KMS-11 (cell line): ENCODE measurements at regions not wholly inside any gene's neighbourhood (a gene's known extent, or its start where the extent isn't known, plus 50 kb on each side); places are given as distances from the start of the nearest gene placed in this dataset.

Experiments used
- H2AFZ ChIP-seq: fragments of 200-600 bp; sonication (generic); 2 replicates; pipeline ENCODE4 v1.6.1; 2016; ENCODE audit warnings: antibody characterized with exemption, mixed run types, low read depth
- H3K27ac ChIP-seq: fragments of 200-600 bp; sonication (generic); 2 replicates; pipeline ENCODE4 v1.6.1; 2016; ENCODE audit warnings: mild to moderate bottlenecking, mixed run types
- H3K27me3 ChIP-seq: fragments of 200-600 bp; sonication (generic); 2 replicates; pipeline ENCODE4 v1.6.1; 2017; ENCODE audit warnings: mild to moderate bottlenecking, low read depth, mixed run types, moderate library complexity; ENCODE audit not compliant: insufficient read depth
- H3K36me3 ChIP-seq: fragments of 200-600 bp; sonication (generic); 2 replicates; pipeline ENCODE4 v1.6.1; 2017; ENCODE audit warnings: mild to moderate bottlenecking, mixed run types; ENCODE audit not compliant: insufficient read depth
- H3K4me1 ChIP-seq: fragments of 200-600 bp; sonication (generic); 2 replicates; pipeline ENCODE4 v1.6.1; 2016; ENCODE audit warnings: mild to moderate bottlenecking, low read depth, mixed run types; ENCODE audit not compliant: poor library complexity, severe bottlenecking
- H3K4me2 ChIP-seq: fragments of 200-600 bp; sonication (generic); 2 replicates; pipeline ENCODE4 v1.7.0; 2016; ENCODE audit warnings: mild to moderate bottlenecking, mixed run types
- H3K4me3 ChIP-seq: fragments of 200-600 bp; sonication (generic); IDR thresholded peaks from 2 replicates; pipeline ENCODE4 v1.6.1; 2017; ENCODE audit warnings: low read depth, low read length, mixed read lengths; ENCODE audit not compliant: insufficient read depth
- H3K79me2 ChIP-seq: fragments of 200-600 bp; sonication (generic); 2 replicates; pipeline ENCODE4 v1.6.1; 2016; ENCODE audit warnings: low read depth, mixed run types; ENCODE audit not compliant: insufficient read depth
- H3K9ac ChIP-seq: fragments of 200-600 bp; sonication (generic); 2 replicates; pipeline ENCODE4 v1.6.1; 2016; ENCODE audit warnings: mild to moderate bottlenecking, mixed run types
- H4K20me1 ChIP-seq: fragments of 200-600 bp; sonication (generic); 2 replicates; pipeline ENCODE4 v1.6.1; 2016; ENCODE audit warnings: mild to moderate bottlenecking, mixed run types; ENCODE audit not compliant: insufficient read depth
- TF ChIP-seq, protein P1 (sequence below): fragments of 200-600 bp; sonication (generic); conservative IDR thresholded peaks from 2 replicates; pipeline ENCODE4 v1.6.1; 2017; ENCODE audit warnings: low read depth, mild to moderate bottlenecking, antibody characterized with exemption, low read length, moderate library complexity, mixed read lengths

DNA sequence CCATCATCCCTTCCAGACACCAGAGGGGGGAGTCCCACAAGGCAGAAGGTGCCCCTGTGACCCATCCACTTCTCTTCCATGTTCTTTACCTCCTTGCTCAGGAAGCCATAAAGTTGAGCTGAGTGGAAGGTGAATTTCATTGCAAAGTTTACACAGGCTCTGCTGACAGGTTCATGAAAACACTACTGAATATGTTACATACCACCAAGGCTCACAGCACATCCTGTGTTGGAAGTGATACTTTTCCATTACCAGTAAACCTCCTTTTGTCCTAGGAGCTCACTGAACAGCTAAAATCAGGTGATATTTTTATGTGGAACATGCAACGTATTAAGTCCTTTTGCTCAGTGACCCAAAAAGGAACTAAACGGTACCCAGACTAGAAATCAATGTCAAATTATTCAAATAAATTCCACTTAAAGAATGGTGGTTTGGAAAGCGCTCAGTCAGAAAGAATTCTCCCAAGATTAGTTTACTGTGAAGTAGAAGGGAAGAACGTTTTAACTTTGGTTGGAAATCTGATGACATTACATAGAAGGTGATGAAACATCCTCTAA, 196.2 kb upstream of the NUDT4 start:
- Histone ChIP-seq H3K27me3 (no peaks in the 10 kb centered on the region), H3K36me3 (no peaks in the 10 kb centered on the region), H2AFZ (no peak overlapping the region), H3K79me2 (no peaks in the 10 kb centered on the region), H4K20me1 (no peaks in the 10 kb centered on the region), H3K4me2 (no peak overlapping the region), H3K4me1 (no peaks in the 10 kb centered on the region), H3K4me3 (no peak overlapping the region), H3K27ac (no peak overlapping the region), H3K9ac (no peak overlapping the region)
- TF ChIP-seq, protein P1, sequence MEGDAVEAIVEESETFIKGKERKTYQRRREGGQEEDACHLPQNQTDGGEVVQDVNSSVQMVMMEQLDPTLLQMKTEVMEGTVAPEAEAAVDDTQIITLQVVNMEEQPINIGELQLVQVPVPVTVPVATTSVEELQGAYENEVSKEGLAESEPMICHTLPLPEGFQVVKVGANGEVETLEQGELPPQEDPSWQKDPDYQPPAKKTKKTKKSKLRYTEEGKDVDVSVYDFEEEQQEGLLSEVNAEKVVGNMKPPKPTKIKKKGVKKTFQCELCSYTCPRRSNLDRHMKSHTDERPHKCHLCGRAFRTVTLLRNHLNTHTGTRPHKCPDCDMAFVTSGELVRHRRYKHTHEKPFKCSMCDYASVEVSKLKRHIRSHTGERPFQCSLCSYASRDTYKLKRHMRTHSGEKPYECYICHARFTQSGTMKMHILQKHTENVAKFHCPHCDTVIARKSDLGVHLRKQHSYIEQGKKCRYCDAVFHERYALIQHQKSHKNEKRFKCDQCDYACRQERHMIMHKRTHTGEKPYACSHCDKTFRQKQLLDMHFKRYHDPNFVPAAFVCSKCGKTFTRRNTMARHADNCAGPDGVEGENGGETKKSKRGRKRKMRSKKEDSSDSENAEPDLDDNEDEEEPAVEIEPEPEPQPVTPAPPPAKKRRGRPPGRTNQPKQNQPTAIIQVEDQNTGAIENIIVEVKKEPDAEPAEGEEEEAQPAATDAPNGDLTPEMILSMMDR: no peak

DNA sequence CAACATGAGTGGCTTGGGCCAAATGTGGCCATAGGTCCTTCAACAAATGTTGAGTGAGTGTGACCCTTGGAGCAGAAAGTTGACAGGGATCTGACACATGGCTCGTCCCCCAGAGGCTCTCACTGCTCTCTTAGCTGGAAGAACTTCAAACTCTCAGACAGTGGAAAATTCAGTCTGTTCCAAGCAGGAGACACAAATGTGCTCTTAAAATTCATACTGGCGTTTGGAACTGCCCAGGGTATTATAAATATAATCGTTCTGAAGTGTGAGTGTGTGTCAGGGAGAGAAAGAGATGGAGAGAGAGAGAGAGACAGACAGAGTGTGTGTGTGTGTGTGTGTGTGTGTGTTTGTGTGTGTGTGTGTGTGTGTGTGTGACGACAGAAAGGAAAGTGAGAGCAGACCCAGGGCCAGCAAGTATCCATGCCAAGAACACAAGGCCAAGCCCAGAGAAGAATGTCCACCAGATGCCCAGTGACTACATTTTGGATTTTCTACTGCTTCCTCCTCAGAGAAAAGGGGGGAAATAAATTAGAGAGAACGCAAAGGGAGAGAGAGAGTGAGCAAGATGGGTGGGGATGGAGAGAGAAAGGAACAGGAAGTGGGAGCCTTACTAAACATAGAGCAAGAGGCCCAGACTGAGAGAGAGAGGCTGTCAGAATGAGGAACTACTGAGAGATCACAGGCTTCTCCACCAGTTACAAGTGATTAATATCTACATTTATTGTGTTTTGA, 193.6 kb upstream of the NUDT4 start:
- Histone ChIP-seq H3K27me3 (no peaks in the 10 kb centered on the region), H3K4me2 (no peak overlapping the region), H3K36me3 (no peaks in the 10 kb centered on the region), H3K27ac (no peak overlapping the region), H3K79me2 (no peaks in the 10 kb centered on the region), H2AFZ (no peak overlapping the region), H3K4me3 (no peak overlapping the region), H3K9ac (no peak overlapping the region), H4K20me1 (no peaks in the 10 kb centered on the region), H3K4me1 (no peaks in the 10 kb centered on the region)
- TF ChIP-seq, protein P1: no peak

DNA sequence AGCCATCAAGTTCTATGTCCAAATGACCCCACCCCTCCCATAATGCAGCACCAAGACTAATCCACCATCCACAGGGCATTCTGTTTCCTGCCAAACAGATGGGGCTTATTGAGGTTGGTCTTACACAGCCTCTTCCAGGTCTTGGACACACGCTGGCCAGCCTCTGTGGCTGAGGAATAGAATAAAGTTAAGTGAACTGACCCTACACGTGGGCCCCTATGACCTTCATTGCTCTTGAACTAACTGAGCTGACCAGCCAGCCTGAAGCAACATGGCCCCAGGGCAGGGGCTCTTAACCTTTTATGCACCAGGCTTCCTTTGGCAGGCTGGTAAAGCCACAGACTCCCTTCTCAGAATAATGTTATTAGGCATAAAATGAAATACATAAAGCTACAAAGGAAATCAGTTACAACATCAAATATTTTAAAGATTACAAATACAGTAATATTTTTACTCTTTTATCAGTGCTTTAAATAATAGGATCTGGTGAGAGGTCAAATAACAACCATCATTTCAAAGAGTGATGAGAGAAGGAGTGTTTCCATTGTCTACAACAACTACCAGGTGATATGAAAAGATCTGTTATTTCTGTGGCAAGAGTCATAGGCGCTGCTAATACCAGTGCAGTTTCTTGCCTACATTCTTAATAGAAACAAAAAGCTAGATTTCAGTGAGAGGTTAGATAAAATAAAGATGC, 192.9 kb upstream of the NUDT4 start:
- H3K27ac ChIP-seq: no peak overlapping the region
- no peaks in the 10 kb centered on the region for H4K20me1 ChIP-seq
- no peaks in the 10 kb centered on the region for H3K27me3 ChIP-seq
- no peaks in the 10 kb centered on the region for H3K4me1 ChIP-seq
- H3K9ac ChIP-seq: no peak overlapping the region
- H3K79me2 ChIP-seq: no peaks in the 10 kb centered on the region
- TF ChIP-seq, protein P1: no peak
- no peaks in the 10 kb centered on the region for H3K36me3 ChIP-seq
- no peak overlapping the region for H2AFZ ChIP-seq
- H3K4me3 ChIP-seq: no peak overlapping the region
- H3K4me2 ChIP-seq: no peak overlapping the region

DNA sequence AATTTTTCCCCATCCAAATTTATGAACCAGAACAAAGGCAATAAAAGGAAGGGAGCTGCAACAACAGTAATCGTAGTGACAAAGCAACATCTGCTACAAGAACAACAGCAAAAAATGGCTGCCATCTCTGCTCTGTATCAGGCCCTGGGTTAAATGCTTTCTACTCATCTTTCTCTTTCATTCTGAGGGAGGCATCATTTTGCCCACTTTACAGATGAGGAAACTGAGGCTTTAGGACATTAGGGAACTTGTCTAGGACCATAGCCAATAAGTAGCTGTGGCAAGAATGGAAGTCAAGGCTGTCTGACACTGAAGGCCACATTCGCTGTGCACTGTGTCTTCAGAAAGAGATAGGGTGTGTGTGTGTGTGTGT, 192.4 kb upstream of the NUDT4 start:
- Histone ChIP-seq H3K27me3 (no peaks in the 10 kb centered on the region), H3K4me1 (no peaks in the 10 kb centered on the region), H3K27ac (no peak overlapping the region), H3K79me2 (no peaks in the 10 kb centered on the region), H3K9ac (no peak overlapping the region), H3K4me2 (no peak overlapping the region), H4K20me1 (no peaks in the 10 kb centered on the region), H3K36me3 (no peaks in the 10 kb centered on the region), H3K4me3 (no peak overlapping the region), H2AFZ (no peak overlapping the region)
- TF ChIP-seq, protein P1: no peak
